ENCODE measurements at regions not wholly inside any gene's neighbourhood (a gene's known extent, or its start where the extent isn't known, plus 50 kb on each side); places are given as distances from the start of the nearest gene placed in this dataset.

DNA sequence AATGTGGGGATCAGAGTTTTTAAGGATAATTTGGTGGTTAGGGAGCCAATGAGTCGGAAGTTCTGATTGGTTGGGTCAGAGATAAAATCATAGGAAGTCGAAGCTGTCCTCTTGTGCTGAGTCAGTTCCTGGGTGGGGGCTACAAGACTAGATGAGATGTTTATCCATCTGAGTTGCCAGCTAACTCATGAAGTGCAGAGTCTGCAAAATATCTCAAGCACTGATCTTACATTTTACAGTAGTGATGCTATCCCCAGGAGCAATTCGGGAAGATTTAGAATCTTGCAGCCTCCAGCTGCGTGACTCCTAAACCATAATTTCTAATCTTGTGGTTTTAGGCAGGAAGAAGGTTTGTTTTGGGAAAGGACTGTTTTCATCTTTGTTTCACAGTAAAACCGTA lies 565.8 kb upstream of the SPANXN1 start:
- no peak for TF ChIP-seq POLR2A (IDR thresholded peaks at IDR 0.05)
- TF ChIP-seq, protein P1, sequence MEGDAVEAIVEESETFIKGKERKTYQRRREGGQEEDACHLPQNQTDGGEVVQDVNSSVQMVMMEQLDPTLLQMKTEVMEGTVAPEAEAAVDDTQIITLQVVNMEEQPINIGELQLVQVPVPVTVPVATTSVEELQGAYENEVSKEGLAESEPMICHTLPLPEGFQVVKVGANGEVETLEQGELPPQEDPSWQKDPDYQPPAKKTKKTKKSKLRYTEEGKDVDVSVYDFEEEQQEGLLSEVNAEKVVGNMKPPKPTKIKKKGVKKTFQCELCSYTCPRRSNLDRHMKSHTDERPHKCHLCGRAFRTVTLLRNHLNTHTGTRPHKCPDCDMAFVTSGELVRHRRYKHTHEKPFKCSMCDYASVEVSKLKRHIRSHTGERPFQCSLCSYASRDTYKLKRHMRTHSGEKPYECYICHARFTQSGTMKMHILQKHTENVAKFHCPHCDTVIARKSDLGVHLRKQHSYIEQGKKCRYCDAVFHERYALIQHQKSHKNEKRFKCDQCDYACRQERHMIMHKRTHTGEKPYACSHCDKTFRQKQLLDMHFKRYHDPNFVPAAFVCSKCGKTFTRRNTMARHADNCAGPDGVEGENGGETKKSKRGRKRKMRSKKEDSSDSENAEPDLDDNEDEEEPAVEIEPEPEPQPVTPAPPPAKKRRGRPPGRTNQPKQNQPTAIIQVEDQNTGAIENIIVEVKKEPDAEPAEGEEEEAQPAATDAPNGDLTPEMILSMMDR (IDR thresholded peaks at IDR 0.05) = no peak
